ENCODE measurements at regions not wholly inside any gene's neighbourhood (a gene's known extent, or its start where the extent isn't known, plus 50 kb on each side); places are given as distances from the start of the nearest gene placed in this dataset.

- H2BK120ac ChIP-seq (replicated peaks; ENCODE audit: low read depth, low read length), result no peak overlapping the region
- H3K4me1 ChIP-seq (replicated peaks in 1 of 4; ENCODE audit: control insufficient read depth in 3 of 4, insufficient read depth in 4 of 4, low read length in 3 of 4), result no peaks in the 10 kb centered on the region
- no peak overlapping the region for H3K4ac ChIP-seq (replicated peaks; ENCODE audit: insufficient read length, low read depth, low read length)
- H2BK20ac ChIP-seq (ENCODE audit: low read length), result no peak overlapping the region
- H3K14ac ChIP-seq (ENCODE audit: insufficient read length), result no peak overlapping the region
- no peaks in the 10 kb centered on the region for H4K20me1 ChIP-seq (replicated peaks in 1 of 2; ENCODE audit: control insufficient read depth in 1 of 2, insufficient read depth in 2 of 2, low read length in 2 of 2)
- H3K79me1 ChIP-seq (ENCODE audit: low read depth, low read length), result no peaks in the 10 kb centered on the region
- DNase-seq (ENCODE audit: low read depth in 1 of 2, low spot score in 2 of 2) (no peak), FAIRE-seq (no peak)
- no peak overlapping the region for H4K8ac ChIP-seq (ENCODE audit: extremely low read depth, insufficient read depth, low read length)
- POLR2A ChIA-PET (ENCODE audit: partially characterized antibody), result no interaction called here
- H3K9ac ChIP-seq (replicated peaks in 1 of 4; ENCODE audit: extremely low read depth in 1 of 4, low read depth in 3 of 4, low read length in 3 of 4), result no peak overlapping the region
- H3K56ac ChIP-seq (replicated peaks; ENCODE audit: insufficient read length, low read depth, low read length), result no peak overlapping the region
- H3K36me3 ChIP-seq (ENCODE audit: control insufficient read depth in 2 of 4, insufficient read depth in 4 of 4, low read length in 3 of 4), result no peaks in the 10 kb centered on the region
- no peaks in the 10 kb centered on the region for H3K27me3 ChIP-seq (replicated peaks in 1 of 4; ENCODE audit: control insufficient read depth in 3 of 4, extremely low read depth in 1 of 4, insufficient read depth in 3 of 4, low read length in 3 of 4)
- H4K5ac ChIP-seq (ENCODE audit: insufficient read length, low read depth, low read length), result no peak overlapping the region
- H2BK12ac ChIP-seq (ENCODE audit: low read depth, low read length), result no peak overlapping the region
- H3K23ac ChIP-seq (ENCODE audit: insufficient read length), result no peak overlapping the region
- H3K27ac ChIP-seq (ENCODE audit: low read depth, low read length), result no peak overlapping the region
- H3K23me2 ChIP-seq (ENCODE audit: low read depth, low read length), result no peaks in the 10 kb centered on the region
- H3K9me3 ChIP-seq (ENCODE audit: insufficient read depth in 2 of 2, low read depth in 1 of 2, low read length in 1 of 2), result no peaks in the 10 kb centered on the region
- CTCF ChIA-PET (ENCODE audit: partially characterized antibody), result no interaction called here
- H3K79me2 ChIP-seq (ENCODE audit: control insufficient read depth in 1 of 2, insufficient read depth in 2 of 2, low read length in 2 of 2), result no peaks in the 10 kb centered on the region
- no peak overlapping the region for H3K4me3 ChIP-seq (ENCODE audit: extremely low read depth in 1 of 4, insufficient read depth in 2 of 4, low read depth in 3 of 4, low read length in 4 of 4)
- no peak overlapping the region for H2BK15ac ChIP-seq (ENCODE audit: low read length)
- H3K18ac ChIP-seq (ENCODE audit: extremely low read depth, low read length), result no peak overlapping the region
- H2BK5ac ChIP-seq (ENCODE audit: low read depth, low read length), result no peak overlapping the region
- WGBS, 2 experiments (ENCODE audit: extremely low coverage in 1 of 2, insufficient coverage in 1 of 2, insufficient read length in 1 of 2, insufficient replicate concordance in 2 of 2, low coverage in 1 of 2, low lambda C conversion rate in 2 of 2, missing lambda C conversion rate in 1 of 2), result 73% methylated on average over 2 of the region's 3 CpGs; no CpG with 5 or more reads in 1 of the 2 experiments
- no peak overlapping the region for H2AK5ac ChIP-seq (ENCODE audit: low read depth, low read length)
- H3K4me2 ChIP-seq (ENCODE audit: insufficient read depth in 1 of 2, low read depth in 2 of 2, low read length in 2 of 2), result no peak overlapping the region
- H2AFZ ChIP-seq (ENCODE audit: low read length), result no peak overlapping the region
- no peak overlapping the region for H4K91ac ChIP-seq (replicated peaks; ENCODE audit: insufficient read length, low read length)
- no peak for TF ChIP-seq JUN (IDR thresholded peaks at IDR 0.05; ENCODE audit: low read depth, low read length)
- TF ChIP-seq CTBP2 (IDR thresholded peaks at IDR 0.05; ENCODE audit: borderline replicate concordance, insufficient read depth, insufficient read length, low read length), result no peak
- TF ChIP-seq SIX5 (IDR thresholded peaks at IDR 0.05; ENCODE audit: low read depth, low read length), result no peak
- TF ChIP-seq CEBPB (IDR thresholded peaks at IDR 0.05; ENCODE audit: low read depth, low read length), result no peak
- TF ChIP-seq RBBP5 (IDR thresholded peaks at IDR 0.05; ENCODE audit: borderline replicate concordance, low read depth, low read length), result no peak
- no peak for TF ChIP-seq KDM5A (IDR thresholded peaks at IDR 0.05; ENCODE audit: low read length)
- TF ChIP-seq PHF8 (conservative IDR thresholded peaks at IDR 0.05; ENCODE audit: low read depth, low read length), result no peak
- TF ChIP-seq MAX (IDR thresholded peaks at IDR 0.05), result no peak
- TF ChIP-seq TEAD4 (IDR thresholded peaks at IDR 0.05; ENCODE audit: low read depth, low read length), result no peak
- TF ChIP-seq CTCF (IDR thresholded peaks at IDR 0.05; ENCODE audit: control extremely low read depth in 1 of 3, insufficient read depth in 1 of 3, low read depth in 1 of 3, low read length in 3 of 3), result no peak
- TF ChIP-seq POLR2AphosphoS5 (IDR thresholded peaks at IDR 0.05; ENCODE audit: low read depth, low read length), result no peak
- TF ChIP-seq KDM1A (IDR thresholded peaks at IDR 0.05; ENCODE audit: borderline replicate concordance, low read length), result no peak
Observed at GRCh38 chrX:143363419-143363818, 153.9 kb downstream of the SPANXN3 start.

Data from H1 (cell line).